HFFc6 (cell line): ENCODE measurements at regions not wholly inside any gene's neighbourhood (a gene's known extent, or its start where the extent isn't known, plus 50 kb on each side); places are given as distances from the start of the nearest gene placed in this dataset.

Experiments used
- DNase-seq: peaks from one replicate; pipeline ENCODE4 v3.0.0-alpha.2; 2018
- H3K27ac Mint-ChIP-seq: 2 replicates; pipeline ENCODE4 v1.8.0; 2020; ENCODE audit warnings: mild to moderate bottlenecking, mixed read lengths
- H3K27me3 Mint-ChIP-seq: 2 replicates; pipeline ENCODE4 v1.8.0; 2021; ENCODE audit warnings: mild to moderate bottlenecking, moderate library complexity, mixed read lengths; ENCODE audit not compliant: insufficient read depth
- H3K36me3 Mint-ChIP-seq: 2 replicates; pipeline ENCODE4 v1.8.0; 2021; ENCODE audit warnings: low read depth, mixed read lengths
- H3K4me1 Mint-ChIP-seq: 2 replicates; pipeline ENCODE4 v1.8.0; 2020; ENCODE audit warnings: low read depth, mixed read lengths
- H3K4me3 Mint-ChIP-seq: 2 replicates; pipeline ENCODE4 v1.8.0; 2020; ENCODE audit warnings: mild to moderate bottlenecking, moderate library complexity, mixed read lengths
- H3K9me3 Mint-ChIP-seq: 2 replicates; pipeline ENCODE4 v1.8.0; 2020; ENCODE audit warnings: mild to moderate bottlenecking, mixed read lengths
- TF ChIP-seq, protein P1 (sequence below): fragments of 200-600 bp; sonication (generic); IDR thresholded peaks from 2 replicates; pipeline ENCODE4 v1.5.0; 2021; ENCODE audit warnings: antibody characterized with exemption, mild to moderate bottlenecking

DNA sequence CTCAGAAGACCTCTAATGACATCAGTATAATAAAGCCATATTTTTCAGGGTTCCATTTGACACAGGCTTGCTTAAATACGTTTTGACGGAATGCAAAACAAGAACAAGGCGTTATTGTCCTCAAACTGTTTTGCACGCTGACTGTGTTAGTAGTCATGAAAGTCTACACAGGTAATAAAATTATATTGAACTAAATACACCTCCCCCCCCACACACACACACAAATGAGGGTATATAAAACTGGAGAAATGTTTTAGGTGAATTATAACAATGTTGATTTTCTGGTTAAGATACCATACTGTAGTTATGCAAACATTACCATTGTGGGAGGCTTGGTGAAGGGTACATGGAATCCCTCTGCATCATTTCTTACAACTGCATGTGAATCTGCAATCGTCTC lies 257.1 kb upstream of the ARRDC4 start:
- Mint-ChIP-seq H3K4me3 (no peak overlapping the region), H3K36me3 (no peaks in the 10 kb centered on the region), H3K27ac (no peak overlapping the region), H3K27me3 (no peaks in the 10 kb centered on the region), H3K4me1 (no peaks in the 10 kb centered on the region), H3K9me3 (peaks cover 45% of the 10 kb centered on the region)
- TF ChIP-seq, protein P1, sequence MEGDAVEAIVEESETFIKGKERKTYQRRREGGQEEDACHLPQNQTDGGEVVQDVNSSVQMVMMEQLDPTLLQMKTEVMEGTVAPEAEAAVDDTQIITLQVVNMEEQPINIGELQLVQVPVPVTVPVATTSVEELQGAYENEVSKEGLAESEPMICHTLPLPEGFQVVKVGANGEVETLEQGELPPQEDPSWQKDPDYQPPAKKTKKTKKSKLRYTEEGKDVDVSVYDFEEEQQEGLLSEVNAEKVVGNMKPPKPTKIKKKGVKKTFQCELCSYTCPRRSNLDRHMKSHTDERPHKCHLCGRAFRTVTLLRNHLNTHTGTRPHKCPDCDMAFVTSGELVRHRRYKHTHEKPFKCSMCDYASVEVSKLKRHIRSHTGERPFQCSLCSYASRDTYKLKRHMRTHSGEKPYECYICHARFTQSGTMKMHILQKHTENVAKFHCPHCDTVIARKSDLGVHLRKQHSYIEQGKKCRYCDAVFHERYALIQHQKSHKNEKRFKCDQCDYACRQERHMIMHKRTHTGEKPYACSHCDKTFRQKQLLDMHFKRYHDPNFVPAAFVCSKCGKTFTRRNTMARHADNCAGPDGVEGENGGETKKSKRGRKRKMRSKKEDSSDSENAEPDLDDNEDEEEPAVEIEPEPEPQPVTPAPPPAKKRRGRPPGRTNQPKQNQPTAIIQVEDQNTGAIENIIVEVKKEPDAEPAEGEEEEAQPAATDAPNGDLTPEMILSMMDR, result no peak
- DNase-seq, result no peak

DNA sequence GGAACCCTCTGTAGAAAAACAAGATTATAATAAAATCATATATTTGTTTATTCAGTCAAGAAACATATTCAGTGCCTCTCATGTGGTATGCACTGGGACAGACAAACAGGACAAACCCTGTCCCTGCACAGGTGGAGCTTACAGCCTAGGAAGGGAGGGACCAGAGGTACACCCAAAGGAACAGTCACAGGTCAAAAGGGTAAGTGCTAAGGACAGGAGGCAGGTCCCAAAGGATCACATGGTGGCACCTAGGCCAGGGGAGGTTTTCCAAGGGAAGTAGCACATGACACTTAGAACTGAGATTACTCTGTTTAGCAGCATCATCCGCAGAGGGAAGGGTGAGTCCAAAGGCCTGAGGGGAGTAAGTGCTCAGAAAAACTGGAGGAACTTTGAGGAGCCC lies 254.4 kb upstream of the ARRDC4 start:
- Mint-ChIP-seq H3K36me3 (no peaks in the 10 kb centered on the region), H3K9me3 (peaks cover 44% of the 10 kb centered on the region), H3K4me1 (no peaks in the 10 kb centered on the region), H3K4me3 (no peak overlapping the region), H3K27ac (no peak overlapping the region), H3K27me3 (no peaks in the 10 kb centered on the region)
- TF ChIP-seq, protein P1, result no peak
- DNase-seq, result no peak

DNA sequence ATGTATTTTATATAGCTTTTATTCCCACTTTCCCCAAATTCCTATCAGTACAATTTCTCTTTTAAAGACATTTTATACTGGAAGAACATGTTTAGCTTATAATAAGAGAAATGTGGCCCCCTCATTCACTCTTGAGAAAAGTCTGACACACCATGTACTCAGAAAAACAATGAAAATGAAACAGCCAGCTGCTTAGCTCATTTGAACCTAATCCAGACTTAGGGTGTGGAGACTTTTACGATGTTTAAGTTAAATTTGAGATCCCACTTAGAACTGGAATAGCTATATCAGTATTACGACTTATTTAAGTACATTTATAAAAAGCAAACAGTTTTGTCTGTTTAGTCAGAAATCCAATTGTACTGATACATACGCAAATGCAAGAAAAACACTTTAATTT lies 252.3 kb upstream of the ARRDC4 start:
- Mint-ChIP-seq H3K36me3 (no peaks in the 10 kb centered on the region), H3K4me1 (no peaks in the 10 kb centered on the region), H3K9me3 (peaks cover 32% of the 10 kb centered on the region), H3K4me3 (no peak overlapping the region), H3K27ac (no peak overlapping the region), H3K27me3 (no peaks in the 10 kb centered on the region)
- DNase-seq, result no peak
- TF ChIP-seq, protein P1, result no peak

DNA sequence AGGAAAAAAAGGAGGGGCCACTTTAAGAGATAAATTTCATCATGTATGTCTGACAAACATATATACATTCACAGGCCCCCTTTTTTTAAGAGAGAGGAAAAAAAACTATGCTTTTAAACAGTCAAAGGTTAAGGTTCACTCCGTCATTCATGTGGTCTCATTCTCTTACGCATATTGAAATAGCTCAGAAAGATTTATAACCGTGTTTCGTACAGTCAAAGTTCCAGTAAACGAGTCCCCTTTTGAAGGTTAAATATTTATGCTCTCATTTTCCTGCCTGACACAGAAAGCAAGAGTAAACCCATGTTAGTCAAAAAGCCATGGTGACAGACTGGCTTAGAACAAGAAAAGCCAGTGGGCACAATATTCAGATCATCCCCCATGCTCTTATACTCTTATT lies 248.0 kb upstream of the ARRDC4 start:
- H3K9me3 Mint-ChIP-seq, result peaks cover 17% of the 10 kb centered on the region
- no peak overlapping the region for H3K27ac Mint-ChIP-seq
- no peaks in the 10 kb centered on the region for H3K27me3 Mint-ChIP-seq
- TF ChIP-seq, protein P1, result no peak
- H3K4me1 Mint-ChIP-seq, result no peaks in the 10 kb centered on the region
- no peak overlapping the region for H3K4me3 Mint-ChIP-seq
- H3K36me3 Mint-ChIP-seq, result no peaks in the 10 kb centered on the region
- DNase-seq, result no peak

DNA sequence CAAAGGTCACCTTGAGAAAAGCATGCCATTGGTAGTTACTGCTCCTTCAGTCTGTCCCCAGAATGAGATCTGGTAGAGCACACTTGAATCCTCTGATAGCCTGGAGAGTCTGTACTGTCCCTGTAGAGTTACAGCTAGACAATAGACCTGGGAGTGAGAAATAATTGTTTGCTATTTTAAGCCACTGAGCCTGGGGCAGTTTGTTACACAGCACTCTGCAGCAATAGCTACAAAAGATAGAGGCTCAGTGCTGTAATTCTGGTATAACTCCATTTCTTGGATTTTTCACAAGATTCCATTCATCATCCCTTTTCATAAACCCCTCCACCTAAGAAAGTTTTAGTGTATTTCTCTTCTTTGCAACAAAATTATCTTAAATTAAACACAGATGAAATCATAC lies 242.7 kb upstream of the ARRDC4 start:
- Mint-ChIP-seq H3K36me3 (peaks cover 4% of the 10 kb centered on the region; the same call in 1 of the 2 replicates), H3K27me3 (no peaks in the 10 kb centered on the region), H3K4me3 (no peak overlapping the region), H3K27ac (no peak overlapping the region), H3K9me3 (peaks cover 35% of the 10 kb centered on the region), H3K4me1 (no peaks in the 10 kb centered on the region)
- no peak for DNase-seq
- TF ChIP-seq, protein P1, result no peak

DNA sequence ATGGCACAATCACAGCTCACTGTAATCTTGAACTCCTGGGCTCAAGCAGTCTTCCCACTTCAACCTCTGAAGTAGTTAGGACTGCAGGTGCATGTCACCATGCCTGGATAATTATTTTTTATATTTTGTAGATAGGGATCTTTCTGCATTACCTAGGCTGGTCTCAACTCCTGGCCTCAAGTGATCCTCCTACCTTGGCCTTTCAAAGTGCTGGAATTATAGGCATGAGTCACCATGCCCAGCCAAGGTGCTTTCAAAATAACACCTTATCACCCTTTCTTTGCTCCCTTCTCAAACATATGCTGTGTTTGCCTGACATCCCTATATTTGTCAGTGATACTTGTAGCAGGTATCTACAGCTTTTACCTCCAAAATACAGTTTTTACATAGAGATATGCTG lies 242.0 kb upstream of the ARRDC4 start:
- no peak for DNase-seq
- H3K4me3 Mint-ChIP-seq, result no peak overlapping the region
- peaks cover 4% of the 10 kb centered on the region; the same call in 1 of the 2 replicates for H3K36me3 Mint-ChIP-seq
- TF ChIP-seq, protein P1, result no peak
- H3K9me3 Mint-ChIP-seq, result peaks cover 35% of the 10 kb centered on the region
- H3K27me3 Mint-ChIP-seq, result no peaks in the 10 kb centered on the region
- H3K27ac Mint-ChIP-seq, result no peak overlapping the region
- no peaks in the 10 kb centered on the region for H3K4me1 Mint-ChIP-seq
